ENCODE measurements at regions not wholly inside any gene's neighbourhood (a gene's known extent, or its start where the extent isn't known, plus 50 kb on each side); places are given as distances from the start of the nearest gene placed in this dataset.

DNA sequence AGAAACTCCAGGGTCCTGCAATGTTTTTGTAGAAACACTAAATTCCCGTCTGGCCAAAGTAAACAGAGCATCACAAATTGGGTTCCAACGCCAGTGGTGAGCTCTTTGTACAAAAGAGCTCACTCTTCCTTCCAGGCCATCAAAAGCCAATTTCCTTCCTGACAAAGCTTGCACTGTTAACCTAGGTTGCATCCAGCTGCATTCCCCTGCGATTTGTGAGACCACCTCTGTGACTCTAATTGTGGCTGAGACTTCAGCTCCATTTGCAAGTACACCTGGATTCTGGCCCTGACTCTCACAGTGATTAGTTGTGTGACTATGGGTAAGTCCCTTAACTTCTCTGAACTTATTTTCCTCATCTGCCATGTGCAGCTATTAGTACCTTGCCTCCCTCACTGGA is 212.5 kb upstream of the CXorf66 start:
- no peak for DNase-seq
- Histone ChIP-seq H3K4me3 (ENCODE audit: low read depth, low read length) (no peak overlapping the region), H3K27ac (no peak overlapping the region), H3K9me3 (ENCODE audit: severe bottlenecking) (no peaks in the 10 kb centered on the region), H3K27me3 (ENCODE audit: insufficient read depth, low read depth, severe bottlenecking) (peaks cover 19% of the 10 kb centered on the region), H3K36me3 (no peaks in the 10 kb centered on the region)
- TF ChIP-seq, protein P1, sequence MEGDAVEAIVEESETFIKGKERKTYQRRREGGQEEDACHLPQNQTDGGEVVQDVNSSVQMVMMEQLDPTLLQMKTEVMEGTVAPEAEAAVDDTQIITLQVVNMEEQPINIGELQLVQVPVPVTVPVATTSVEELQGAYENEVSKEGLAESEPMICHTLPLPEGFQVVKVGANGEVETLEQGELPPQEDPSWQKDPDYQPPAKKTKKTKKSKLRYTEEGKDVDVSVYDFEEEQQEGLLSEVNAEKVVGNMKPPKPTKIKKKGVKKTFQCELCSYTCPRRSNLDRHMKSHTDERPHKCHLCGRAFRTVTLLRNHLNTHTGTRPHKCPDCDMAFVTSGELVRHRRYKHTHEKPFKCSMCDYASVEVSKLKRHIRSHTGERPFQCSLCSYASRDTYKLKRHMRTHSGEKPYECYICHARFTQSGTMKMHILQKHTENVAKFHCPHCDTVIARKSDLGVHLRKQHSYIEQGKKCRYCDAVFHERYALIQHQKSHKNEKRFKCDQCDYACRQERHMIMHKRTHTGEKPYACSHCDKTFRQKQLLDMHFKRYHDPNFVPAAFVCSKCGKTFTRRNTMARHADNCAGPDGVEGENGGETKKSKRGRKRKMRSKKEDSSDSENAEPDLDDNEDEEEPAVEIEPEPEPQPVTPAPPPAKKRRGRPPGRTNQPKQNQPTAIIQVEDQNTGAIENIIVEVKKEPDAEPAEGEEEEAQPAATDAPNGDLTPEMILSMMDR (IDR thresholded peaks at IDR 0.05; ENCODE audit: low read depth, low read length) = no peak

DNA sequence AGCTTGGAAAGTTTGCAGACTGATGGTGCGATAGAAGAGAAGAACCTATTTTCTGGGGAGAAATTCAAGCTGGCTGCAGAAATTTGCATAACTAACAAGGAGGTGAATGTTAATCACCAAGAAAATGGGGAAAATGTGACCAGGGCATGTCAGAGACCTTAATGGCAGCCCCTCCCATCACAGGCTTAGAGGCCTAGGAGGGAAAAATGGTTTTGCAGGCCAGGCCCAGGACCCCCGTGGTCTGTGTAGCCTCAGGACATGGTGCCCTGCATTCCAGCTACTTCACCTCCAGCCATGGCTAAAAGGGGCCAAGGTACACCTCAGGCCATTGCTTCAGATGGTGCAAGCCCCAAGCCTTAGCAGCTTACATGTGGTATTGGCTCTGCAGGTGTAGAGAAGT is 207.1 kb upstream of the CXorf66 start:
- Histone ChIP-seq H3K36me3 (no peaks in the 10 kb centered on the region), H3K27ac (no peak overlapping the region), H3K9me3 (ENCODE audit: severe bottlenecking) (no peaks in the 10 kb centered on the region), H3K4me3 (ENCODE audit: low read depth, low read length) (no peak overlapping the region), H3K27me3 (ENCODE audit: insufficient read depth, low read depth, severe bottlenecking) (peaks cover 7% of the 10 kb centered on the region)
- DNase-seq = no peak
- TF ChIP-seq, protein P1 (IDR thresholded peaks at IDR 0.05; ENCODE audit: low read depth, low read length) = no peak

DNA sequence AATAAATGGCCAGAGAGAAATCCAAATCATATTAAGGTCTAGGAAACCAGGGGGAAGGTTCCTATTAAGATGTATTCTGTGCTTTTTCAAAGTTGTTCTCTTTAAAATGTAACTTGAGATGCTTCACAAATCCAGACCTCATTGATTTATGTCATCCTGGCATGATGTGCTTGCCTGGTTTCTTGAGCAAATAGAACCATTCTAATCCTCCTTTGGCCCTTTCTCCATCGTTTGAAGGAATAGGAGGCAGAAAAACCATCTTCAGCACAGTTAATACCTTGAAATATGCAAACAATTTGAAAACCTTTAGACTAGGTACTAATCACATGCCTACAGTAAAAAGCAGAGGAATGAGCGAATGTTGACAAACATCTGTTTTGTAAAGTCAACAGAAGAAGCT is 202.2 kb upstream of the CXorf66 start:
- DNase-seq = no peak
- Histone ChIP-seq H3K27me3 (ENCODE audit: insufficient read depth, low read depth, severe bottlenecking) (peaks cover 24% of the 10 kb centered on the region), H3K9me3 (ENCODE audit: severe bottlenecking) (no peaks in the 10 kb centered on the region), H3K27ac (no peak overlapping the region), H3K4me3 (ENCODE audit: low read depth, low read length) (no peak overlapping the region), H3K36me3 (no peaks in the 10 kb centered on the region)
- TF ChIP-seq, protein P1 (IDR thresholded peaks at IDR 0.05; ENCODE audit: low read depth, low read length) = no peak

DNA sequence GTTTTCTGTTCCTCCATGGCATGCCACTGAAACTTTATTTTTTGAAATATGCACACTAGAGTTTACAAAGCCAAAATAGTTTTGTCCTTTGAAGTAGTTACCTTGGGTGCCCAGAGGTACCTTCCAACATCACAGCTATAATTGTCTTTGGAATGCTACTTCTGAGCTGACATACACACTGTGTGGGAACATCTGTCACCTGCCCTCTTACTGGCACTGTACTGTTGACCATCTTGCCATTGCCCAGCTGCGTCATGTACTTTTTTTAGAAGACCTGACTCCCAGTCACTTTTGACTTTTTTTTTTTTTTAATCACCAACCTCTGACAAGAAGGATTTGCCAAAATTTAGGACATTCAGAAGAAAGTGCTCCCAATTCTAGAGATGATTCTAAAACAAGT is 200.5 kb upstream of the CXorf66 start:
- H3K9me3 ChIP-seq (ENCODE audit: severe bottlenecking) = no peaks in the 10 kb centered on the region
- no peaks in the 10 kb centered on the region for H3K36me3 ChIP-seq
- H3K27ac ChIP-seq = no peak overlapping the region
- DNase-seq = no peak
- TF ChIP-seq, protein P1 (IDR thresholded peaks at IDR 0.05; ENCODE audit: low read depth, low read length) = no peak
- H3K27me3 ChIP-seq (ENCODE audit: insufficient read depth, low read depth, severe bottlenecking) = peaks cover 30% of the 10 kb centered on the region
- H3K4me3 ChIP-seq (ENCODE audit: low read depth, low read length) = no peak overlapping the region

DNA sequence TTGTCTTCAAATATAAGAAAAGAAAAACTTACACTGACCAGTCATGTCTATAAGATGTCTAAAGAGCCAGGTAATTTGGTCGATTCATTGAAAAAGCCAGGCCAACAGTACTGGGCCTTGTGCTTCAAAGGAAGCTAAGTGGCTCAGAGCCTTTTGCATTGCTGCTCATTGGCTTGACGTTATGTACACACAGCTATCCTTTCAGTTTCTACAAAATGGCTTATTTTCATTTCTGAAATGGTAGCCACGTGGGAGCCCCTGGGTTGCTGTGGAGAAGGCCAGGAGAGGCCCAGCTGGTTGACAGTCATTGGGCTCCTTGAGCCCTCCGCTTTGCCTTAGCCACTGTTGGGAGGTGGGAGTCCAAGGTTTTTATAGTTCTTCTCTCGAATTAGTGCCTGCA is 199.1 kb upstream of the CXorf66 start:
- Histone ChIP-seq H3K4me3 (ENCODE audit: low read depth, low read length) (no peak overlapping the region), H3K27me3 (ENCODE audit: insufficient read depth, low read depth, severe bottlenecking) (peaks cover 38% of the 10 kb centered on the region), H3K36me3 (no peaks in the 10 kb centered on the region), H3K9me3 (ENCODE audit: severe bottlenecking) (no peaks in the 10 kb centered on the region), H3K27ac (no peak overlapping the region)
- TF ChIP-seq, protein P1 (IDR thresholded peaks at IDR 0.05; ENCODE audit: low read depth, low read length) = no peak
- DNase-seq = no peak

DNA sequence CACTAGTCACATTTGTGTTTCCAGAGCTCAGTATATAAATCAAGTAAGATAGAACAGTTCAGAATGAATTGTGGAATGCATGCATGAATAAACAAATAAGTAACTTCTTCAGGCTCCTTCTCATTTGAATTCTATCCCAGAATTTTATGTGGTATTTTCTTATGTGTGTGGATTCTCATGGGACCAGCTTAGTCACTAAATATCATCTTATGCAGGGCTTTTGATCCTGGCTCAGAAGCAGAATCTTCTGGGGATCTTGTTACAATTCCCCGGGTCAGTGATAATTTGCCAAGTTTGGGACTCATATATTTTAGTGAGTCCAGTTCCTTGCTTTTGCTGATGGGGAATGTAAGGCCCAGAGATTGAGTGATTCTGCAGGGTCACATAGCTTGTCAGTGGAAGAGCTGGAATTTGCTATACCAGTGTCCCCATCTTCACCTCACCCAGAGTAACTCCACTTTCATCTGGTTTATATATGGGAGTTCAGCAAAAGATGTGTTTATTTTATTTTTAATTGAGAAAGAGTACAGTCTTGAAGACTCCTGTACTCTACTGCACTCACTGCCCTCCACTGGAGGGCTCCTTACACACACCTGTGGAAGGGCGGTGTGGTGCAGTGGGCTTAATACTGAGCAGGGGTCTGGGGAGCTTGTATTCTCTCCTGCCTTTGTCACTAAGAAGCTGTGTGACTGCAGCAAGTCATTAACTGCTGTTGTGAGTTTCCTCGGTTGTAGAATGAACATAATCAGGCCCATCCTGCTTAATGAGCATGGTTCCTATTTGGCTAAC is 198.2 kb upstream of the CXorf66 start:
- Histone ChIP-seq H3K9me3 (ENCODE audit: severe bottlenecking) (no peaks in the 10 kb centered on the region), H3K36me3 (no peaks in the 10 kb centered on the region), H3K27ac (no peak overlapping the region), H3K27me3 (ENCODE audit: insufficient read depth, low read depth, severe bottlenecking) (peaks cover 43% of the 10 kb centered on the region), H3K4me3 (ENCODE audit: low read depth, low read length) (no peak overlapping the region)
- TF ChIP-seq, protein P1 (IDR thresholded peaks at IDR 0.05; ENCODE audit: low read depth, low read length) = no peak
- no peak for DNase-seq

Measured in WERI-Rb-1 (cell line).